ENCODE measurements at regions not wholly inside any gene's neighbourhood (a gene's known extent, or its start where the extent isn't known, plus 50 kb on each side); places are given as distances from the start of the nearest gene placed in this dataset.
"Not testable (repeated sequence)": the region's sequence is repeated elsewhere in the genome, so short reads cannot be mapped to it uniquely, and the experiment has no call there.

- DNase-seq (ENCODE audit: low spot score): no peak
Observed at GRCh38 chr16:87100306-87101058, 216.7 kb downstream of the C16orf95 start.

DNA sequence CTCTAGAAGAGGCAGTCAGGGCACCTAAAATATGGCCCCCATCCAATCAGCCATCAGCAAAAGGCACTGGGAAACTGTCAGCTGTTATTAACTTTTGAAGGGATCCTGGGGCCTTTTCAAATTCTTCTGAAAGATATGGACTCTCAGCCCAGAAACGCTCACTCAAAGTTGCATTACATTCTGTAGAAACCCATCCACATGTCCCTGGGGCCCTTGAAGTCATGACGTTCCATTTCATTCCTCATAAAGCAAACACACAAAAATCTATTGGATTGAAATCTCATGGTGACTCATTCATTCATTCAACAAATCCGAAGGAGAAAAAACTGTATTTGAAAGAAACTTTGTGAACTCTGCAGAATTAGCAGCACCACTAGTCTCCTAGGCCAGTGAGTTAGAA lies 215.3 kb downstream of the C16orf95 start:
- DNase-seq (ENCODE audit: low spot score): no peak

DNA sequence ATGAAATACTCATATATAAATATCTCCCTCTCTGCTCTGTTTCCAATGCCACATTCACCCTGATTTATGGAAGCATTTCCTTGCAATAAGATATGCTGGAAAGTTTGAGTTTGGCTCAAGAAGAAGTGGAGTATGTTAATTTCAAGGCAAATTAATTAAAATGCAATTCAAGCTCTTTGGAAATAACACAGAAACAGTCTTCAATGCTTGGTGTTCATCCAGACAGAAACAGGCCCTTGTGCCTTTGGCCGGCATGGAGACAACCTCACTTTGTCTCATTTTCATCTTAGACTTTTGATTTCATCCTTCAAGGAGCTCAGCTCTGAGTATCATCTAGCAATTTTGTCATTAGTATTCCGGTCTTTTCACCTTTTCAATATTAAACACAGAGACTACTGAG lies 210.0 kb downstream of the C16orf95 start:
- DNase-seq (ENCODE audit: low spot score): no peak

DNA sequence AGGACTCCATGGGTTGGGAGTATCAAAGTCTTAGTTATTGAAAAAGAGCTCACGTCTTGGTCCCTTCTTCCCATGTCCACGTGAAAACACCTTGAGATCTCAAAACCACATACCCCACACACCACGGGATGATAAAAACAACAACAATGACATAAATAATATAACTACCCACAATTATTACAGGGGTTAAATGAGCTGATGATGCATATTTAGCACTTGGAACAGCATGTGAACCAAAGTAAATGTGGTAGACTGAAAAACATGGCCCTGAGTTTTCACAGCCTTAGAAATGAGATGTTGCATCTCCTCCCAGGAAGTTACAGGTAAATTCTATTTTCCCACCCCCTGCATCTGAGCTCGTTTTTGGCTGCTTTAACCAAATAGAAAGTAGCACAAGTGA lies 208.9 kb downstream of the C16orf95 start:
- no peak for DNase-seq (ENCODE audit: low spot score)

DNA sequence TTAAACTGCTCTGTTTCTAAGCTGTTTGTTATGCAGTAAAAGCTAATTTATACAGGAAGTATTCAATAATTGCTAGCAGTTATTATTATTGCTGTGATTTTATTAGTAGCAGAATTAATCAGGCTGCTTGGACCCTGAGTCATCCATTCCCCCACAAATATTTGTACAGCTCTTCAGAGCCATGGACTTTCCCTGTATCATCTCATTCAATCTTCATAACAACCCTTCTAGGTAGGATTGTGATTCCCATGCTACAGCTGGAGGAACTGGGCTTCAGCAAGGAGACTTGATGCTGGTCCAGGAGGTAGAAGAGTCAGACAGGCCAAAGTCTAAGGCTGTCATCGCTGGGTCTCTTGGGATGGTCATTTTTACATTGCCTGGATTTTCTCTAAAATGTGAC lies 208.3 kb downstream of the C16orf95 start:
- DNase-seq (ENCODE audit: low spot score): no peak

- no peak for DNase-seq (ENCODE audit: low spot score)
Observed at GRCh38 chr16:87114832-87115231, 202.4 kb downstream of the C16orf95 start.

DNA sequence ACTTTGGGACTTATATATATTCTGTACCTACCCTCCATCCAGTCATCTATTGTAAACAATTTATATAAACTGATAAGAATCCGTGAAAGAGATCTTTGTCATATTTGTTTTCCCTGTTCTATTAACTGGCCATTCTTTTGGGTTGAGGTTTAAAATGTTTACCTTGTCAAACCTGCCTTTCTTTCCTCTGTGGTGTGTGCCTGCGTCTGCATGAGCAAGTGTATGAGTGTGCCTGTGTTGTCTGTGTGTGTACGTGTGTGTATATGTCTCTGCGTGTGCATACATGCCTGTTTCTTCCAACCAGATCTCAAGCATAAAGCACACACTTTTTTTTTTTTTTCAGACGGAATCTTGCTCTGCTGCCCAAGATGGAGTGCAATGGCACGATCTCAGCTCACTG lies 201.5 kb downstream of the C16orf95 start:
- DNase-seq (ENCODE audit: low spot score): no peak

- DNase-seq (ENCODE audit: low spot score): no peak
Observed at GRCh38 chr16:87117936-87118335, 199.3 kb downstream of the C16orf95 start.

DNA sequence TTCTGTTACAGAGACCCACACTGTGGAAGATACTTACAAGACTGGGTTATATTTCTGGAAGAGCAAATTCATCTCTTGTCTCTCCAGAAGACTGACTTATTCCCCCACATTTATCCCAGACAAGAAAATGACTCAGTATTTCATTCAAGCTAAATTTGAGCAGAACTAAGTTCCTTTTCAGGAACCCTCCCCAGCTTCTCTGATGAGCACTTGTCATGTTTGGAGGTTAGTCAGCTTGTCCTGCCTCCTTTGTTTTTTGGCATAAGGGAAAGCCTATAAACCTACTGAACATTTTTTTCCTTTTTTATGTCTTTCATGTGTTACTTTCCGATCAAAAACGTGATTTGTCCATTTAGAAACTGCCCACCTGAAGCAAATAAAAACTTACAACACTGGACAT lies 198.0 kb downstream of the C16orf95 start:
- no peak for DNase-seq (ENCODE audit: low spot score)

- no peak for DNase-seq (ENCODE audit: low spot score)
Observed at GRCh38 chr16:87119748-87120147, 197.4 kb downstream of the C16orf95 start.

DNA sequence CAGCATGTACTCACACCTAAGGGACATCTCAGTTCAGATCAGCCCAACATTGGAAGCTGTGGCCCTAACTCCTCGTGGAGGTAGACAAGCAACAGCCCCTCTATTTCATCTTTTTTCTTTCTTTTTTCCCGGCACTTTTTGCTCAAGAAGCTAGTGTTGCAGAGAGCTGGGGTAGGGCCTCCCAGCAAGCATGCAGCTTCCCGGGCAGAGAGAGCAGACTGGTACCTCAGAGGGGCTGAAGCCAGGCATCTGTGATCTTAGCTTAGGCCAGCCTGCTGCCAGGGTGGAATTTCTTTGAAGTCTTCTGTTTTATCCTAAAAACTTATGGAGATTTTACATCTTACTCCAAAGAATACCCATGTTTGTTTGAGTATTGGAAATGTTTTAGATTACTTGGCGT lies 195.4 kb downstream of the C16orf95 start:
- no peak for DNase-seq (ENCODE audit: low spot score)

- DNase-seq (ENCODE audit: low spot score): no peak
Observed at GRCh38 chr16:87123356-87124001, 193.7 kb downstream of the C16orf95 start.

- DNase-seq (ENCODE audit: low spot score): not testable (repeated sequence)
Observed at GRCh38 chr16:87124405-87124804, 192.8 kb downstream of the C16orf95 start.

- no peak for DNase-seq (ENCODE audit: low spot score)
Observed at GRCh38 chr16:87125206-87126155, 191.7 kb downstream of the C16orf95 start.

- DNase-seq (ENCODE audit: low spot score): no peak
Observed at GRCh38 chr16:87126403-87127025, 190.7 kb downstream of the C16orf95 start.

DNA sequence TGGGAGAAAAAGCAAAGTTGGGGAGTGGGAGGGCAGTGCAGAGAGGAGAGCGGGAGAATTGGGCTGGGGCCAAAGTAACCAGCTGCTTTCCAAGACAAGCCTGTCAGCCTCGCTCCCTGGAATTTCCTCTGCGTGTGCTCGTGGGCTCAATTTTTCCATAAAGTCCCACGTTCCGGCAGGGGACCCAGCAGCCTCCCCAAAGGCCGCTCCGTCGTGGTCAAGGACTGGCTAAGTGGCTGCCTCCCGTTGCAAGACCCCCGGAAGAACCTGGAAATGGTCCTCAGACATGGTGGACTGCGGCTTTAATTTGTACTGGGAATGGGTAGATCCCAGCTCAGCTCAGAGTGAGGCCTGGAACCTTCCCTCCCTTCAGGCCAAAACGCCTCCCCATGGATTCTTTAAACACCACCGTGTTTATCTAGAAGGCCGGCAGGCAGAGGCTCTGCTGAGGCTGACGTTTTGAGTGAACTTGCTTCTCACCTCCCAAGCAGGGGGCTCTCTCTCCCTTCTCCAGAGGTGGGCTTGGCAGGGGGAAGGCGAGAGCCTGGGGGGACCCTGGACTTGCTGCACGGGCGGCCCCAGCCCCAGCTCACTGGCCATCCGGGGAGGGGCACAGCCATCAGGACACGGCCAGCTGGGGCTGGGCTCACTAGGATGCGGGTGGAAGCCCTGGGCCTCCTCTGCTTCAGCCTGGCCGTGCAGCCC lies 190.0 kb downstream of the C16orf95 start:
- no peak for DNase-seq (ENCODE audit: low spot score)

GRCh38 chr16:87127766-87128147 lies 189.4 kb downstream of the C16orf95 start:
- DNase-seq (ENCODE audit: low spot score): no peak

- DNase-seq (ENCODE audit: low spot score): no peak
Observed at GRCh38 chr16:87129771-87130170, 187.4 kb downstream of the C16orf95 start.

DNA sequence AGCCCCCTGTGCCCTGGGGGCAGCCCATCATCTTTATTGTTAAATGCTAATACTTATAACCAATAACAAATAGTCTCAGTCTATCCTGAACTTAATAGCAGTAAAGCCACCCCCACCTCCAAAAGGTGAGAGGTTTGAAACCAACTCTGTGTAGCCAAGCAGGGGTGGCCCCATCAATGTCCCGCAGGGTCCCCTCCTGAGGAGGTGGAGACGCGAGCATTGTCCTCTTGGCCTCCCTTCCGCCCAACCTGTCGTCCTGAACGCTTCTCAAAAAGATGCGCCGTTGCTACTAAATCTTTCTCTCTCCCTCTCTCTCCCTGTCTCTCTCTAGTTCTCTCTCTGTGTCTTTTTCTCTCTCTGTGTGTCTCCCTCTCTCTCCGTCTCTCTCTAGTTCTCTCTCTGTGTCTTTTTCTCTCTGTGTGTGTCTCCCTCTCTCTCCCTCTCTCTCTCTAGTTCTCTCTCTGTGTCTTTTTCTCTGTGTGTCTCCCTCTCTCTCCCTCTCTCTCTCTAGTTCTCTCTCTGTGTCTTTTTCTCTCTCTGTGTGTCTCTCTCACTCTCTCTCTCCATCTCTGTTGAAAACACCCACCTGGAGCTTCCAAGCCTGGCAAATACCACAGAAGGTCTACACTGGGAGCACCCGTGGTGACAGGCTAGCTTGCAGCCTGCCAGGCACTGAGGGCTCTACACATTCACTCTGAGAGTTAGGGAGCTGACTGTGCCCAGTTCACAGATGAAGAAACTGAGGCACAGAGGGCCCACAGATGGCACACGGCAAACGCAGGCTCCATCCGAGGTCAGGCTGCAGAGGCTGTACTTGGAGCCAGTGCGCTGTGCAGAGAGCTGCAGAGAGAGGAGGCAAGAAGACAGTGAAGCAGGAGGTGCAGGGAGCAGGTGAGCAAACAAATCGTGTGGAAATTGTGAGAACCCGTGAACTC lies 185.9 kb downstream of the C16orf95 start:
- no peak for DNase-seq (ENCODE audit: low spot score)

- no peak for DNase-seq (ENCODE audit: low spot score)
Observed at GRCh38 chr16:87131996-87132345, 185.2 kb downstream of the C16orf95 start.
